CD4-positive, alpha-beta T cell treated with Interleukin-17A for 1 hour (primary cell): ENCODE measurements at regions not wholly inside any gene's neighbourhood (a gene's known extent, or its start where the extent isn't known, plus 50 kb on each side); places are given as distances from the start of the nearest gene placed in this dataset.

Experiments
- DNase-seq: peaks from one replicate; pipeline ENCODE4 v3.0.0-alpha.2; 2020

DNA sequence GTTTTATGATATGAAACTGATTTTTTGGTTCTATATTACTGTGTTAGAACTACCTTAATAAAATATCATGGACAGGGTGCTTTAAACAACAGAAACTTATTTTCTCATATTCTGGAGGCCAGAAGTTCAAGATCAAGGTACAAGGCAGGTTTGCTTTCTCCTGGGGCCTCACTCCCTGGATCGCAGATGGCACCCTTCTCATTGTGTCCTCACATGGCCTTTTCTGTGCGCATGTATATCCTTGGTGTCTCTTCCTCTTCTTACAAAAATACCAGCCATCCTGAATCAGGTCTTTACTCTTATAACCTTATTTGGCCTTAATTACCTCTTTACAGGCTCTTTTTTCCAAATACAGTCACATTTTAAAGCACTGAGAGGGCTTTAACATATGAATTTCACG is 906.1 kb downstream of the CDH11 start:
- DNase-seq = no peak

DNA sequence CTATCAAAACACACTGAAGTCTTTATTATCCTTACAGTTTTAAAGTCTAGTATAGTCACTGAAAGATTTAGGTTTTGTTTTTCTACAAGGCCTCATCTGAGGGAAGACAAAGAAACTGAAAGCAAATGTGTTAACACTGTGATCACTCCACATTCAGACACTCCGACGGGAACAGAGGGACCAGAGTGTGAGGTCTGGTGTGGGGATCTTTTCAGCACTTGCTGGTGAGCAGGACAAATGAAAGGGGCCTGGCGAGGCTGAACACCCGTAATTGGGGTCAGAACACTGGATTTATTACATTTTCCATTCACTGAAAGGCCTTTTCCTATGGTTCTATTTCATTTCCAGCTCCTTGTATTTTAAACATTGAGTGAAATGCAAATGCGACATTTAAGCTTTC is 910.5 kb downstream of the CDH11 start:
- DNase-seq = no peak

- DNase-seq = no peak
These were observed 915.0 kb downstream of the CDH11 start for GRCh38 chr16:64206862-64207261.

DNA sequence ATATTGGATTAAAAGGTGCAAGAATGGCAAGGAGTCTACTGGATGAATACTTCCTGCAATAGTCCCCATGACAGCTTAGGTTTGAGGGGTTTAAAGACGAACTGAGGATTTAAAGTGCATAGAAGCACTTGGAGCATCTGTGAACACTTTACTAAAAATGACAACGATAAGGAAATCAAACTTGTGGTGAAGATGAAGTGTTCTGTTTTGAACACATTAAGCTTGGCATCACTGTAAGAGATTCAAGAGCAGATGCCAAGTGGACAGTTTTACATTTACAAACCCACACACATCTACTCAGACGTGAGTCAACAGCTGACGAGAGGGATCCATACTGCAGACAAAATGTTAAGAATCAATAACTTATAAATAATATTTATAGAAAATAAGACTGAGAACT is 918.7 kb downstream of the CDH11 start:
- no peak for DNase-seq

DNA sequence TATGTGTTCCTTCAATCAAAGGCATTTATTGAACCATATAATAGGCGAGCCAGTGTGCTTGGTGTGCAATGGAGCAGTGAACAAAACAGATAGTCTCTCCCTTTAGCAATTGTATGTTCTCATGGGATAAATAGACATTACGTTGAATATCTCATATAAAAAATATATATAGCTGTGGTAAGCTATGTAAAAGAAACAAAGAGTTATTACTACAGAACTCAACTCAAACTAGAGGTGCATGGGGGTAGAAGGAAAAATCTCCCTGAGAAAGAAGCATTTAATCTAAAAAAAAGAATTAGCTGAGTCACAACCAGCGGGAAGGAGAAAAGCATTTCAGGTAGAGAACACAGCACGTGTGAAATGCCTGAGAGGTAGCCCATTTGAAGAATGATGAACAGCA is 919.3 kb downstream of the CDH11 start:
- DNase-seq = no peak

DNA sequence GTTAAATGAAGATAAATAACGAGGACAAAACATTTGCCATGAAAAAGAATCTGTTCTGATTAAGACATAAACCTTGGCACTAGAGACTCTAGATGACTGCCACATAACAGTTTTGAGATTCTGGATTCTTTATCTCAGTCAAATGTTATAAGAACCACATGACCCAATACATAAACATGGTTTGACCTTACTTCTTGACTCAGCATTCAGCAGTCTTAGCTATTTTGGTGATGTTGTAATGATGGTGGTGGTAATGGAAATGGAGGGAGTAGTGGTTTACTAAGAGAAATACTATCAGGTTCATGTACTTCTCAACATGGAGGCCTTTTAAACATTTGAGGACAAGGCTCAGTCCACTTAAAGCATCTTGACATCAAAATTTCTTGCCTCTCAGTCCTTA is 925.4 kb downstream of the CDH11 start:
- DNase-seq = no peak

DNA sequence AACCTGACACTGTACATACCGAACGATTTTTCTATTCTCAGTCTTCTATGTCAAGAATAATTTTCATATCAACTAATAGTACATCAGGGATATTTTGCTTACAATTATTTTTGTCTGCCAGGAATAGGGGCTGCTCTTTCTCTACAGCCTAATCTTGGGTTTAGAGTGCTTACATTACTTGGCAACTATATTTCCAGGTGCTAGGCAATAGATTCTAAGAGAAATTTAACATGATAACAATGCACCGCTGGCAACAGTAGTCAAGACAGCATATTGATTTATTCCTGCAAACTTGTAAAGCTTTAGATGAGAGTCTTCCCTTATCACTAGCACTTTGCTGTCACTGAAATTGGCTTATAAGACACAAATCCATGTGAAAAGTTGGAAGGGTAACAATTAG is 935.9 kb downstream of the CDH11 start:
- DNase-seq = no peak

- DNase-seq = no peak
These were observed 937.7 kb downstream of the CDH11 start for GRCh38 chr16:64184156-64184555.

DNA sequence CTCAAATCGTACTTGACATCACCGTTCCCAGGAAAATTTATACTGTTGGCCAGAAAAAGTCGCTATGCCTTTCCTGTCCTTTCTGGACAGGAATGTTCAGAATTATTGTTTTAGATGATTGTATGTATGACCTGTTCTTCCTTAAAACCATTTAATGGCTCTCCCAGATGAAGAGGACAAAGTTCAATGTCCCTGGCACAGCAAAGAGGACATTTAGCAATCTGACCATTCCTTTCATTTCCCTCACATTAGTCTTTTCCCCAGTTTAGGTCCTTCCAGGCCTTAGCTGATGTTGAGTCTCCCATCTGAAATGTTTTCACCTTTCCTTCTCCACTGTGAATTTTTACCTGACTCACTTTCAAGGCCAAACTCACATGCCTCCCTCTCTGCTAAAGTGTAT is 938.9 kb downstream of the CDH11 start:
- DNase-seq = no peak

DNA sequence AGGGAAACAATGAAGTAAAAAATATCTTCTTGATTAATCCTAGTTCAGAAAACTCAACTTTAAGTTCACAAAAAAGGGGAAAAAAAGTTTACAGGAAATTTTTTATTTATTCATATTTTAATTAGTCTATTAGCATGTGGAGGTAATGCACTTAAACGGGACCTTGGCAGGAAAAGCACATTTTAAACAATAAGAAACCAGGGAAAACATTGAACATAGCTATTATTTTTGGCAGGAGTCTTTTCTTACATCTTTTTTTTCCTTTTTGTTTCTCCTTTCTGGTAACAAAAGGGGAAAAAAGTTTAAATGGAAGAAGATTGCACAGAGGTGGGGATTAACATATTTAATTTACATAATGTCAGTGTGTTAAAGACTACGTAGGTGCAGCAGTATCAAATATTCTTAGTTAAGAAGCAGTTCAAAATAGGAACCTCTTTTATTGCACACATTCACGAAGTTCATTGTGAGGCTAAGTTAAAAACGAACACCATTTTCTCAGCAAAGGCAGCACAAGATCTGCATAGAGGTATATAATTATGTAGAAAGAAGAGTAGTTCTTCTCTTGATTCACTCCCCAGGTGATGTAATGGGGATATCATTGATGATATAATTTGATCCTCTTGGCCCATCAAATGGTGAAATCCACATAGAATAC is 940.5 kb downstream of the CDH11 start:
- DNase-seq = no peak

- DNase-seq = no peak
These were observed 941.5 kb downstream of the CDH11 start for GRCh38 chr16:64180136-64180900.

DNA sequence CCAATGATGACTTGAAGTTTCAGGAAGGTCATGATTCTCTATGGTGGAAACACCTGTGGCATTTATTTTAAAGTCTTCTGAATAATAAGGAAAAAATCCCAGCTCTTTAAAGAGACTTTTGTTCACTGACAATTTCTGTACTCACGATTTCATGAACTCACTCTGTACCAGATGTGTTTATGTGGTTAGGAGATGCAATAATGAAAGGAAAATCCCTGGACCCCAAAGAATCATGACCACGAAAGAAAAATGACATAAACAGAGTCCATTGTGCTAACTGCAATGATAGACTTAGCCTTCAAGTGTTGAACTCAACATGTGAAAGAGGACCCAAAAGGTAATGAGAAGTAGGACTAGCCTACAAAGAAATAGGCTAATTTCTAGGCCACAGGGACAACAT is 947.5 kb downstream of the CDH11 start:
- DNase-seq = no peak

DNA sequence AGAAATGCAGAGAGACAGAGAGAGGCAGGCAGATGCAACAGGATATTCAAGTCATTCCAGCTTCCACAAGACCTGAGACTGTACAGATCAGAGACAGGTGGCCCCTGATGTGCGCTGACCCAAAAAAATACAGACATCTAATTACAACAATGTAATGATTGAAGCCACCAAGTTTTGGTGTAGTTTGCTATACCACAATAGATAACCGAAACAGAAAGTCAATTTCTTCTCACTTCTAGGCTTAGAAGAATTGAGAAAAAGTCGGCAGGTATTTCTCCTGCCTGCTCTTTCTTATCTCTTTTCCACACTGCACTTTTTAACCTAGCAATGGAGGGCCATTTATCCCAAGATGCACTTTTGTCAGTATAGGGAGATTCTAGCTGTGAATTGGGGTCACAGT is 949.2 kb downstream of the CDH11 start:
- DNase-seq = no peak

DNA sequence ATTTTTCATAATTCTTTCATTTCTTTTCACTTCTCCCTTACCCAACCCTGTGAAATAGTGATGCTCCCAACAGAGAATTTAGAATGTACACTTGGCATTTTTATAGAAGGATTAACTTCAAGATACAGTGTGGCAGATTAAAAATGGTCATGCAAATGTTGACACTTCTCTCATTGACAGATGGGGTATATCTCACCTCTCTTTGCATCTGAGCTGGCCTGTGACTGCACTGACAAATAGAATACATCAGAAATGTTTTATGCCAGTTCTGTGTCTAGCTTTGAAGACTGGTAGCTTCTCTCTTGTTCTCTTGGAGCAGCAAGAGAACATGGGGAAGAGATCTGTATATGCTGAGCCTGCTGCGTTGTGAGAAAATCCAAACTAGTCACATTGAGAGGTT is 949.6 kb downstream of the CDH11 start:
- DNase-seq = no peak

DNA sequence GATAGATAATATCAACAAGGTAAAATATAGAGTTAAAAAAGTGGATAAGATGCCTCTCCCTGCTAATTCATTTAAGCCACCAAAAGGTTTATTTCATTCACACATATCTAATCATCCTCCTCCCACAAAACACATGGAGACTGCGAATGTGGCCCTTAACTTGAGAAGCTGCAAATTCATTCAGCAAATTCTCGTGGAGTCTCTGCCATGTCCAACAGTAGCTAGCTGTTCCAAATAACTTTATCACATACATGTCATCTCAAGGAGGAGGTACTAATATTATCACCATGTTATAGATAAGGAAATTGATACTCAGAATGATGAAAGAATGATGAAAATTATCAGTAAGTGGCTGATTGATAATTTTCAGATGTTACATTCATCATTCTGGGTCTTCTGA is 950.2 kb downstream of the CDH11 start:
- no peak for DNase-seq

DNA sequence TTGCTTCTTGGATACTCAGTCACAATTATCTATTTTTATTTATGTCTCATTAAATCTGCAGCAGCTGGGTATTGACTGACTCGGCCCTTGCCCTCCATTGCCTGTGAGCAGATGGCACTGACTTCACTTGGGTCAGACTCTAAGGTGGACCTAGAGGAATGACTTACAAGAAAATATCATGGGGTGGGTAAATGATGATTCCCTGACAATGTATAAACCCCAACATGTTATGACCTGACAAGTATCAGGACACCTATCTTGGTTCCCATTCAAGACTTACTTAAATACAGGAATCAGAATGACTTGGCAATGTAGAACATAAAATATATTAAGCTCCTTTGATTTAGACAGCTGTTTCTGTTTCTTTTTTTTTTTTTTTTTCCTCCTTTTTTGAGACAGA is 953.5 kb downstream of the CDH11 start:
- DNase-seq = no peak

GRCh38 chr16:64167936-64168335 is 953.9 kb downstream of the CDH11 start:
- DNase-seq = no peak

DNA sequence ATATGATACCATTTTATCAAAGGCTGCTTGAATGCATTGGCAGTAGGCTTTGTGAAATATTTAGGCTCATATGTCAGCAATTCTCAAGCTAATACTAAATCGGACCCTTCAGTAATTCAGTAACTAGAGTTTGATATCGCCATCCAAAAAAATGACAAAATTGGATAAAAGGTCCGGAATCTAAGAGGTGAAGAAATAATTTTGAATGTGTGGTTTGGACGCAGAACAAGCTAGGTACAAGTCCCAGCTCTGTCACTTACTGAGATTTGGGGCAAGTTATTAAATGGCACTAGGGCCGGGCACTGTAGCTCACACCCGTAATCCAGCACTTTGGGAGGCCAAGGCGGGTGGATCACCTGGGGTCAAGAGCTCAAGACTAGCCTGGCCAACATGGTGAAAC is 956.5 kb downstream of the CDH11 start:
- no peak for DNase-seq

- DNase-seq = no peak
These were observed 959.1 kb downstream of the CDH11 start for GRCh38 chr16:64162613-64163375.

GRCh38 chr16:64159976-64160375 is 961.9 kb downstream of the CDH11 start:
- DNase-seq = no peak

GRCh38 chr16:64158941-64159588 is 962.8 kb downstream of the CDH11 start:
- DNase-seq = no peak

DNA sequence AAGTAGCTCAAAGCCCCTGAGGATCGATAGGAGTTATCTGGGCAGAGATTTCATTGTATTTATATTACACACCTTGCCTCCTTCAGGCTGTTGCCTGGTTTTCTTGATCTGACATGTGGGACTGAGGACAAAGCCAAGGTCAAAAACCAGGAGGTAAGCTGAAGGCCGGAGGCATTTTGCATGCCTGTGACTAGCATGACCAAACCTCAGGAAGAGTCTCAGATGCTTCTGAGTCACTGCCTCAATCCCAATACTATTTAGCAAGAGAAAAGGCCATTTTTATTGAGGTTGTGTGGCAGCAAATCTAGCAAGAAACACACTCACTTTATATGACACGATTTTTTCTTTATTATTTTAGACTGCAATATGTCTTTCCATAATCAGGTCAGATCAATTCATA is 968.1 kb downstream of the CDH11 start:
- no peak for DNase-seq

GRCh38 chr16:64151990-64152767 is 969.7 kb downstream of the CDH11 start:
- no peak for DNase-seq
